ENCODE measurements at regions not wholly inside any gene's neighbourhood (a gene's known extent, or its start where the extent isn't known, plus 50 kb on each side); places are given as distances from the start of the nearest gene placed in this dataset.

GRCh38 chr6:23081701-23082100 lies 512.3 kb downstream of the HDGFL1 start:
- ATAC-seq (no peak), DNase-seq (no peak)
- Histone ChIP-seq H3K4me1 (peaks cover 0 to 6% (median 0%) of the 10 kb centered on the region in 9 donors), H3K9me3 (no peaks in the 10 kb centered on the region), H3K36me3 (no peaks in the 10 kb centered on the region), H3K4me3 (no peak overlapping the region), H3K27me3 (no peaks in the 10 kb centered on the region), H3K27ac (no peak overlapping the region)
- 81 to 82% methylated on average over 1 of the region's 1 CpG for WGBS, 2 donors
- intact Hi-C loops (cut with DNase I), result no loop called here
- TF ChIP-seq, protein P1, sequence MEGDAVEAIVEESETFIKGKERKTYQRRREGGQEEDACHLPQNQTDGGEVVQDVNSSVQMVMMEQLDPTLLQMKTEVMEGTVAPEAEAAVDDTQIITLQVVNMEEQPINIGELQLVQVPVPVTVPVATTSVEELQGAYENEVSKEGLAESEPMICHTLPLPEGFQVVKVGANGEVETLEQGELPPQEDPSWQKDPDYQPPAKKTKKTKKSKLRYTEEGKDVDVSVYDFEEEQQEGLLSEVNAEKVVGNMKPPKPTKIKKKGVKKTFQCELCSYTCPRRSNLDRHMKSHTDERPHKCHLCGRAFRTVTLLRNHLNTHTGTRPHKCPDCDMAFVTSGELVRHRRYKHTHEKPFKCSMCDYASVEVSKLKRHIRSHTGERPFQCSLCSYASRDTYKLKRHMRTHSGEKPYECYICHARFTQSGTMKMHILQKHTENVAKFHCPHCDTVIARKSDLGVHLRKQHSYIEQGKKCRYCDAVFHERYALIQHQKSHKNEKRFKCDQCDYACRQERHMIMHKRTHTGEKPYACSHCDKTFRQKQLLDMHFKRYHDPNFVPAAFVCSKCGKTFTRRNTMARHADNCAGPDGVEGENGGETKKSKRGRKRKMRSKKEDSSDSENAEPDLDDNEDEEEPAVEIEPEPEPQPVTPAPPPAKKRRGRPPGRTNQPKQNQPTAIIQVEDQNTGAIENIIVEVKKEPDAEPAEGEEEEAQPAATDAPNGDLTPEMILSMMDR (IDR thresholded peaks at IDR 0.05), result no peak

GRCh38 chr6:23086100-23086499 lies 516.7 kb downstream of the HDGFL1 start:
- 87 to 88% methylated on average over 2 of the region's 2 CpGs for WGBS, 2 donors
- Histone ChIP-seq H3K27ac (no peak overlapping the region), H3K4me3 (no peak overlapping the region), H3K9me3 (no peaks in the 10 kb centered on the region), H3K4me1 (no peaks in the 10 kb centered on the region), H3K27me3 (no peaks in the 10 kb centered on the region), H3K36me3 (no peaks in the 10 kb centered on the region)
- TF ChIP-seq, protein P1 (IDR thresholded peaks at IDR 0.05), result no peak
- intact Hi-C loops (cut with DNase I), result no loop called here
- no peak for ATAC-seq
- no peak for DNase-seq

- no peaks in the 10 kb centered on the region for H3K4me1 ChIP-seq
- no peaks in the 10 kb centered on the region for H3K9me3 ChIP-seq
- intact Hi-C loops (cut with DNase I), result no loop called here
- H3K36me3 ChIP-seq, result no peaks in the 10 kb centered on the region
- no peak for ATAC-seq
- DNase-seq, result no peak
- TF ChIP-seq, protein P1 (IDR thresholded peaks at IDR 0.05), result no peak
- H3K27ac ChIP-seq, result no peak overlapping the region
- no peaks in the 10 kb centered on the region for H3K27me3 ChIP-seq
- H3K4me3 ChIP-seq, result no peak overlapping the region
These were observed 518.1 kb downstream of the HDGFL1 start for GRCh38 chr6:23087471-23087870.

DNA sequence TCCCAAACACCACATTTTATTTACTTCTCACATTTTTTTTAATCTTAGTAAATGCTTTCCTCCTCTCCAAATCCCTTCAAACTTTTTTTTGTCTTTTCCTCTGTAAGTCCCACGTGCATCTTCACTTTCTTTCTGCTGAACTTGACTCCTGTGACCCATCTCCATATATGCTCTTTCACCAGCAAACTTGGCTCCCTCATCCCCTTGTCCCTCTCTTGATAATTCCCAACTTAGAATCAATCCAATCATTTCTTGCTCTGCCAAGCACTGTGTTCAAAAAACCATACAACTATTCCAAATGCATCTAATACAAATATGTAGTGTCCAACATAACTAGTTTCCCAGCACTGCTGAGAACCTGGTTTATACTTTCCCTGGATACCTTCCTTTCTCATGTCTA lies 519.4 kb downstream of the HDGFL1 start:
- Histone ChIP-seq H3K9me3 (peaks cover 0 to 4% (median 0%) of the 10 kb centered on the region in 11 donors), H3K4me1 (no peaks in the 10 kb centered on the region), H3K4me3 (no peak overlapping the region), H3K27ac (no peak overlapping the region), H3K36me3 (no peaks in the 10 kb centered on the region), H3K27me3 (no peaks in the 10 kb centered on the region)
- ATAC-seq, result no peak
- 78 to 82% methylated on average over 1 of the region's 1 CpG for WGBS, 2 donors
- TF ChIP-seq, protein P1 (IDR thresholded peaks at IDR 0.05), result no peak
- intact Hi-C loops (cut with DNase I), result no loop called here
- DNase-seq, result no peak

DNA sequence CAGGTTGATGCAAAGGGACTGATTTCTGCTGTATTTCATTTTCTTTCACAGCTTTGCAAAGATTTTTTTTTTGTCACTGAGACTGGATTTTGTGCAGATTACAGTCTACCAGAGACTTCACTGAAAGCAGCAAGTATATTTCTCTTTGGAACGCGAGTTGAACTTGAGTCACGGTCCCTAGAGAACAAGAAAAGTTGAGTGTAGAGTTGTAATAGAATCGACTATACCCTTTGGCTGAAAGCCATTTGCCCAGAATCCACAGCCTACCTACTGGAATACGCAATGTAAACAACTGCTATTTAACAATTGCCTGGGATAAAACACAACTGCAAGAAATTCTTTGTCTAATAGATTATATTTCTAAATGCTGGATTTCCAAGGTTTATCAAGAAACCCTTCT lies 520.6 kb downstream of the HDGFL1 start:
- Histone ChIP-seq H3K9me3 (peaks cover 0 to 4% (median 0%) of the 10 kb centered on the region in 11 donors), H3K27ac (no peak overlapping the region), H3K4me1 (no peaks in the 10 kb centered on the region), H3K36me3 (no peaks in the 10 kb centered on the region), H3K4me3 (no peak overlapping the region), H3K27me3 (no peaks in the 10 kb centered on the region)
- ATAC-seq (no peak), DNase-seq (no peak)
- WGBS, 2 donors, result 62 to 69% methylated on average over 5 of the region's 5 CpGs
- intact Hi-C loops (cut with DNase I), result no loop called here
- TF ChIP-seq, protein P1 (IDR thresholded peaks at IDR 0.05), result no peak
